GM12873 (cell line): ENCODE measurements at regions not wholly inside any gene's neighbourhood (a gene's known extent, or its start where the extent isn't known, plus 50 kb on each side); places are given as distances from the start of the nearest gene placed in this dataset.

Experiments
- TF ChIP-seq, protein P1 (sequence below): IDR thresholded peaks from 2 replicates; pipeline ENCODE4 v1.5.1; 2012; ENCODE audit warnings: low read depth, mild to moderate bottlenecking, moderate library complexity, low read length, control low read depth; ENCODE audit not compliant: insufficient read depth; ENCODE audit errors: missing control alignments

DNA sequence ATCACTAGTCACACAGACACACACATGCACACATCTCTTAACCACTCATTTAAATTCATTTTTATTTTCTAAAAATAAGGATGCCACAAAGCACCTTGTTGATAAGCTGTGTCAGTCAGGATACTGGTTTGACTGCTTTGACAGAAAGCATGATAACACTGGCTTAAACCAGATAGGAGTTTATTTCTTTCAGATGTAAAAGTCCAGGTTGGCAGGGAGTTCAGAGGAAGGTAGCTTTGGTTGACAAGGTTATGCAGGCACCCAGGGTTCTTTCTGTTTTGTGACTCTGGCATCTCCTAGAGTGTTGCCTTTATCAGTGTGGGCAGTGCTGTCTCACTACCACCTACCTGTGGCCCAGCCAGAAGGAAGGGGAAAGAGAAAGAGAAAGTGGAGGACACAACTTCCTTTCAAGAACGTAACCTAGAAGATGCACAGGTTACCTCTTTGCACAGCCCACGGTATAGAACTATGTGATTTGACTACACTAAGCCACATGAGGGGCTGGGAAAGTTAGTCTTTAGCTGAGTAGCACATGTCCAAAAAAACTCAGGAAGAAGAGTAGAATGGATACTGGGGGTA is 334.7 kb downstream of the OSTF1 start:
- TF ChIP-seq, protein P1, sequence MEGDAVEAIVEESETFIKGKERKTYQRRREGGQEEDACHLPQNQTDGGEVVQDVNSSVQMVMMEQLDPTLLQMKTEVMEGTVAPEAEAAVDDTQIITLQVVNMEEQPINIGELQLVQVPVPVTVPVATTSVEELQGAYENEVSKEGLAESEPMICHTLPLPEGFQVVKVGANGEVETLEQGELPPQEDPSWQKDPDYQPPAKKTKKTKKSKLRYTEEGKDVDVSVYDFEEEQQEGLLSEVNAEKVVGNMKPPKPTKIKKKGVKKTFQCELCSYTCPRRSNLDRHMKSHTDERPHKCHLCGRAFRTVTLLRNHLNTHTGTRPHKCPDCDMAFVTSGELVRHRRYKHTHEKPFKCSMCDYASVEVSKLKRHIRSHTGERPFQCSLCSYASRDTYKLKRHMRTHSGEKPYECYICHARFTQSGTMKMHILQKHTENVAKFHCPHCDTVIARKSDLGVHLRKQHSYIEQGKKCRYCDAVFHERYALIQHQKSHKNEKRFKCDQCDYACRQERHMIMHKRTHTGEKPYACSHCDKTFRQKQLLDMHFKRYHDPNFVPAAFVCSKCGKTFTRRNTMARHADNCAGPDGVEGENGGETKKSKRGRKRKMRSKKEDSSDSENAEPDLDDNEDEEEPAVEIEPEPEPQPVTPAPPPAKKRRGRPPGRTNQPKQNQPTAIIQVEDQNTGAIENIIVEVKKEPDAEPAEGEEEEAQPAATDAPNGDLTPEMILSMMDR = no peak

DNA sequence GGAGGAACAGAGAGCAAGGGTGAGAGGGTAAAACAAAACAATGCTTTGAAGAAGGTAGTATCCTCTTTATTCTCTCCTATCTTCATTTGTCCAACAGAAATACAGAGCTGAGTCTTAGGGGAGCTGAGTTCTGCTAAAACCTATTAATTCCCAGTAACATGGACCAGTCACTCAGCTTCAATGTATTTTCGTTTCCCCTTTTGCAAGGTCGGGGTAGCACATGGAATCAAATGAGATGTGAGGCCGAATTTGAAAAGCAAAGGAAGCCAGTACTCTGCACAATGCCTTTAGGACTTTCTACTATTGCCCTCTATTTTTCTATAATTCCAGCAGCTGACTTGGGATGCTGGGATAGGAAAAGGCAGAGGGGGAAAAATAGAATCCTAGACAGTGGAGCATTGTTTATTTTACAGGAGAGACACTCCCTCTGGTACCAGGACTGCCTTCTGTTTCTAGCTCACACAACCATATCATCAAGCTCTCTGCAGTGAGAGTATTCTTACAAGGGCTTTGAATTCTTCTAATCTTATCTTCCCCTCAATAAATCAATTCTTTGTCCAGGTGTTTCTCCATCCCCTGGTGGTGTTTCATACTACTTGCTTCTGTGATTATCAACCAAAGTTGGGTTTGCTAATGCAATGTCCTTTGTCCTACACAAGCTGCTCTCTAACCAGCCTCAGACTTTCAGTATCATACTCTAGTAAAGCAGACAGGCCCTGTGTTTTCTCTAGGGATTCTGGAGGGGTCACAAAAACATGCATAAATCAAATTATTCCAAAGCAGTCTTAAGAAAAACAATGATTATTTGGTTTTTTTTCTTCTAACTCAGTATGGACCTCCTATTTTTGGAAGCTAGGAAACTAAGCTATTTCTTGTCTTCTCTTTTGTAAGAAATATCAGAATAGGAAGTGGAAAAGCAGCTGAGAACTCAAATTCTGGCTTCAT is 341.5 kb downstream of the OSTF1 start:
- TF ChIP-seq, protein P1 = no peak

DNA sequence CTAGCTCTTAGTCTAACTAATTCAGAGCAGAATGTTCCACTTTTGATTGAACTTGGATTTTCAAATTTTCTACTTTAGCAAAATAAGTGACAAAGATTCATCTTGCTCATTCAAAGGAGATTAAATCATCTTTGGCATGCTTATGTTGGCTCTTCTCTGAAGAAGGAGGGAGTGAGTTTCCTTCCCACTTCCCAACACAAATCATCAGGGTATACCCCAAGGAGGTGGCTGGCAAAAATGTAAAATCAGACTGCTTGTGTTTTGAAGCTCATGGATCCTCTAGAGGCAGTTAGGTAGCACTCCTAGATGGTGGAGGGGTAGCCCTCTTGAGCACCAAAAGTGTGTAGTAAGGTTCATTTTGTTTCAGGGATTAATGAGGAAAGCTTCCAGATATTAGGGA is 343.1 kb downstream of the OSTF1 start:
- TF ChIP-seq, protein P1 = no peak

DNA sequence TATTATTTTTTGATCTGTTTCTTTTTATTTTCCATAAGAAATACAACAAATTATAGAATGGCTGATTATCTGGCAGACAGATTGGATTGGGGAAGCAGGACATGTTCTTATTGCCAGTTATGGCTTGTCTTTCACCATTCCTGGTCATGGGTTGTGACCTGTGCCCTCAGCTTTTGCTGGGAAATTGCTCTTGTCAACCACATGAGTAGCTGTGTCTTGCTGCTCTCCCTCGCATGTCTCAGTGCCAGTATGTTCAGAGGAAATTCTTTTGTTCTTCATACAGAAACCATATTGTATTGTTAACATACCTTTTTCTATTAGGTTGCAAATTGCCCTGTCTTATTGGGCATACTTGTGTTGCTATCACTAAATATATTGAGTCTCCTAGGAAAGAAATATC is 344.1 kb downstream of the OSTF1 start:
- TF ChIP-seq, protein P1 = no peak

GRCh38 chr9:75432888-75433287 is 344.6 kb downstream of the OSTF1 start:
- TF ChIP-seq, protein P1 = no peak

- TF ChIP-seq, protein P1 = no peak
Observed at GRCh38 chr9:75438716-75439115, 350.4 kb downstream of the OSTF1 start.

DNA sequence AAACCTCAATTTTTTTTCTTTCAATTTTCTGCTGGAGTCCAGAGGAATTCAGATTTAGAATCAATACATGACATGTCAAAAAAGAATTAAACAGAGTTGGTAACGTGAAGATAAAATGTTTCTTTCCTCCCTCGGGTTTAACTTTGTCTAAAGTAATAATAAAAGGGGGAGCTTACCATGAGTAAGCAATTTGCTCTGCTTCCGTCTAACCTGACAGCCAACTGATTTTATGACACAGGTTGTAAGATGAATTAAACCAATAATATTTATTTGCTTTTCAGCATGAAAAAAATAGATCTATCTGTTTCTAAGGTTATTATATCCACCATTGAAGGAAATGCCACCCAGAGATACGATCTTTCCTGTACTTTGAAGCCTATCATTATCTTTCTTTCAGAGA is 352.6 kb downstream of the OSTF1 start:
- TF ChIP-seq, protein P1 = no peak
